ENCODE measurements at regions not wholly inside any gene's neighbourhood (a gene's known extent, or its start where the extent isn't known, plus 50 kb on each side); places are given as distances from the start of the nearest gene placed in this dataset.
A peak's percentile ranks its signal among the peaks of the same experiment; 100 is the strongest.

- FAIRE-seq (no peak), DNase-seq (ENCODE audit: low read depth in 1 of 2, low spot score in 2 of 2) (no peak)
- Histone ChIP-seq H2BK12ac (ENCODE audit: low read depth, low read length) (no peak overlapping the region), H3K9ac (replicated peaks in 1 of 4; ENCODE audit: extremely low read depth in 1 of 4, low read depth in 3 of 4, low read length in 3 of 4) (no peak overlapping the region), H2BK120ac (replicated peaks; ENCODE audit: low read depth, low read length) (peak overlapping the region; percentile 53), H3K4me2 (ENCODE audit: insufficient read depth in 1 of 2, low read depth in 2 of 2, low read length in 2 of 2) (no peak overlapping the region), H4K20me1 (replicated peaks in 1 of 2; ENCODE audit: control insufficient read depth in 1 of 2, insufficient read depth in 2 of 2, low read length in 2 of 2) (peaks cover 0 to 11% of the 10 kb centered on the region in 2 experiments), H2AK5ac (ENCODE audit: low read depth, low read length) (no peak overlapping the region), H4K5ac (ENCODE audit: insufficient read length, low read depth, low read length) (no peak overlapping the region), H3K23me2 (ENCODE audit: low read depth, low read length) (peaks cover 17% of the 10 kb centered on the region), H3K9me3 (ENCODE audit: insufficient read depth in 2 of 2, low read depth in 1 of 2, low read length in 1 of 2) (no peaks in the 10 kb centered on the region), H2BK15ac (ENCODE audit: low read length) (no peak overlapping the region), H3K56ac (replicated peaks; ENCODE audit: insufficient read length, low read depth, low read length) (no peak overlapping the region), H3K79me1 (ENCODE audit: low read depth, low read length) (no peaks in the 10 kb centered on the region; the same call in 1 of the 2 replicates), H3K4ac (replicated peaks; ENCODE audit: insufficient read length, low read depth, low read length) (no peak overlapping the region), H2BK20ac (ENCODE audit: low read length) (no peak overlapping the region), H4K91ac (replicated peaks; ENCODE audit: insufficient read length, low read length) (no peak overlapping the region), H3K79me2 (ENCODE audit: control insufficient read depth in 1 of 2, insufficient read depth in 2 of 2, low read length in 2 of 2) (no peaks in the 10 kb centered on the region), H3K27ac (ENCODE audit: low read depth, low read length) (no peak overlapping the region), H2AFZ (ENCODE audit: low read length) (no peak overlapping the region), H3K23ac (ENCODE audit: insufficient read length) (no peak overlapping the region), H3K14ac (ENCODE audit: insufficient read length) (no peak overlapping the region), H2BK5ac (ENCODE audit: low read depth, low read length) (no peak overlapping the region), H3K4me3 (ENCODE audit: extremely low read depth in 1 of 4, insufficient read depth in 2 of 4, low read depth in 3 of 4, low read length in 4 of 4) (no peak overlapping the region), H4K8ac (ENCODE audit: extremely low read depth, insufficient read depth, low read length) (no peak overlapping the region), H3K18ac (ENCODE audit: extremely low read depth, low read length) (no peak overlapping the region), H3K4me1 (replicated peaks in 1 of 4; ENCODE audit: control insufficient read depth in 3 of 4, insufficient read depth in 4 of 4, low read length in 3 of 4) (peaks cover 9 to 23% (median 14%) of the 10 kb centered on the region in 4 experiments), H3K27me3 (replicated peaks in 1 of 4; ENCODE audit: control insufficient read depth in 3 of 4, extremely low read depth in 1 of 4, insufficient read depth in 3 of 4, low read length in 3 of 4) (peaks cover 13 to 31% (median 28%) of the 10 kb centered on the region in 4 experiments), H3K36me3 (ENCODE audit: control insufficient read depth in 2 of 4, insufficient read depth in 4 of 4, low read length in 3 of 4) (peaks cover 0 to 3% (median 0%) of the 10 kb centered on the region in 4 experiments; a peak in 1 of 8 replicates)
- WGBS, 2 experiments (ENCODE audit: extremely low coverage in 1 of 2, insufficient coverage in 1 of 2, insufficient read length in 1 of 2, insufficient replicate concordance in 2 of 2, low coverage in 1 of 2, low lambda C conversion rate in 2 of 2, missing lambda C conversion rate in 1 of 2): 98% methylated on average over 5 of the region's 5 CpGs; no CpG with 5 or more reads in 1 of the 2 experiments
- ChIA-PET CTCF (ENCODE audit: partially characterized antibody) (interaction anchor here (0.7 to 2.4 kb wide), 3 partner anchors 9 to 98 kb away, joined by 3 to 11 read pairs (median 6); no protein-coding TSS in a partner anchor), POLR2A (ENCODE audit: partially characterized antibody) (interaction anchor here (0.7 to 1.2 kb wide), 2 partner anchors 18 to 30 kb away, joined by 3 read pairs; no protein-coding TSS in a partner anchor)
- TF ChIP-seq SRF (IDR thresholded peaks at IDR 0.05; ENCODE audit: low read depth, low read length) (no peak), RAD21 (IDR thresholded peaks at IDR 0.05 in 1 of 2, conservative IDR thresholded peaks at IDR 0.05 in 1 of 2; ENCODE audit: low read depth in 2 of 2, low read length in 2 of 2) (no peak), SP4 (IDR thresholded peaks at IDR 0.05; ENCODE audit: low read length) (no peak), EZH2 (IDR thresholded peaks at IDR 0.05; ENCODE audit: low read depth, low read length, severe bottlenecking) (no peak), NANOG (IDR thresholded peaks at IDR 0.05; ENCODE audit: insufficient read depth, low read depth, low read length, poor library complexity, severe bottlenecking) (no peak), BRCA1 (IDR thresholded peaks at IDR 0.05; ENCODE audit: low read depth, low read length) (no peak), SP2 (IDR thresholded peaks at IDR 0.05; ENCODE audit: low read length) (no peak), BCL11A (IDR thresholded peaks at IDR 0.05; ENCODE audit: low read depth in 2 of 2, low read length in 2 of 2) (no peak), POLR2A (IDR thresholded peaks at IDR 0.05; ENCODE audit: control extremely low read depth in 1 of 2, low read depth in 2 of 2, low read length in 2 of 2) (no peak), HDAC2 (IDR thresholded peaks at IDR 0.05; ENCODE audit: borderline replicate concordance in 1 of 2, low read depth in 2 of 2, low read length in 2 of 2) (no peak)
Measured at GRCh38 chr20:36090223-36090622, 64.3 kb upstream of the EPB41L1 start.
